ENCODE measurements at regions not wholly inside any gene's neighbourhood (a gene's known extent, or its start where the extent isn't known, plus 50 kb on each side); places are given as distances from the start of the nearest gene placed in this dataset.

DNA sequence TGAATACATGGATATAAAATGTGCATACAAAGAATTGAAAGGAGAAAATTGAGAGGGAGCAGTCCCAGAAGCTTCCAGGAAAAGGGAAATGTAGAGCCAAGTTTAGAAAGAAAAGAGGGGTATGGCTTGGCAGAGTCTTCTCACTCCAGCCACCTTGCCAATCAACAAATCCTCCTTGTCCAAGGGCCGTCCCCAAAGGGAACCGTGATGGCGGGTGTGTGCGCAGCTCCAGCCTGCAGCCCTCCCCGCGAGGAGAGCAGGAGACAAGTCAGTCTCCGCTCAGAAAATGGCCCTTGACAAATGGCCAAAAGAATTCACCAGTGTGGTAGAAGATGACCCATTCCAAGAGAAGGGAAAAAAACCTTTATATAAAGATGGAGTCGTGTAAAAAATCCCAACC, 448.3 kb upstream of the POU3F3 start:
- TF ChIP-seq, protein P1, sequence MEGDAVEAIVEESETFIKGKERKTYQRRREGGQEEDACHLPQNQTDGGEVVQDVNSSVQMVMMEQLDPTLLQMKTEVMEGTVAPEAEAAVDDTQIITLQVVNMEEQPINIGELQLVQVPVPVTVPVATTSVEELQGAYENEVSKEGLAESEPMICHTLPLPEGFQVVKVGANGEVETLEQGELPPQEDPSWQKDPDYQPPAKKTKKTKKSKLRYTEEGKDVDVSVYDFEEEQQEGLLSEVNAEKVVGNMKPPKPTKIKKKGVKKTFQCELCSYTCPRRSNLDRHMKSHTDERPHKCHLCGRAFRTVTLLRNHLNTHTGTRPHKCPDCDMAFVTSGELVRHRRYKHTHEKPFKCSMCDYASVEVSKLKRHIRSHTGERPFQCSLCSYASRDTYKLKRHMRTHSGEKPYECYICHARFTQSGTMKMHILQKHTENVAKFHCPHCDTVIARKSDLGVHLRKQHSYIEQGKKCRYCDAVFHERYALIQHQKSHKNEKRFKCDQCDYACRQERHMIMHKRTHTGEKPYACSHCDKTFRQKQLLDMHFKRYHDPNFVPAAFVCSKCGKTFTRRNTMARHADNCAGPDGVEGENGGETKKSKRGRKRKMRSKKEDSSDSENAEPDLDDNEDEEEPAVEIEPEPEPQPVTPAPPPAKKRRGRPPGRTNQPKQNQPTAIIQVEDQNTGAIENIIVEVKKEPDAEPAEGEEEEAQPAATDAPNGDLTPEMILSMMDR (IDR thresholded peaks at IDR 0.05; ENCODE audit: poor library complexity) = no peak
- TF ChIP-seq EZH2 (IDR thresholded peaks at IDR 0.05; ENCODE audit: borderline replicate concordance) (no peak), EZH2phosphoT487 (IDR thresholded peaks at IDR 0.05; ENCODE audit: low read depth, severe bottlenecking, unreplicated experiment) (no peak)
